Cardiac muscle cell (in vitro differentiated cells and primary cell): ENCODE measurements at regions not wholly inside any gene's neighbourhood (a gene's known extent, or its start where the extent isn't known, plus 50 kb on each side); places are given as distances from the start of the nearest gene placed in this dataset.

Experiments
- DNase-seq, 2 donors: peaks; one replicate each; pipeline versions ENCODE4 v3.0.0 to v3.0.0-alpha.2; 2010 to 2017; ENCODE audit warnings: low read depth in 1 of 2, low spot score in 1 of 2
- H3K27ac ChIP-seq: fragments of 200-600 bp; sonication (generic); 2 replicates; pipeline ENCODE4 v1.5.1; 2016
- H3K27me3 ChIP-seq: fragments of 200-600 bp; sonication (generic); 2 replicates; pipeline ENCODE4 v1.6.0; 2016; ENCODE audit warnings: control low read depth
- H3K36me3 ChIP-seq: fragments of 200-600 bp; sonication (generic); 2 replicates; pipeline ENCODE4 v1.5.1; 2016; ENCODE audit warnings: control low read depth
- H3K4me1 ChIP-seq: fragments of 200-600 bp; sonication (generic); 2 replicates; pipeline ENCODE4 v1.8.1; 2017; ENCODE audit warnings: low read depth, mild to moderate bottlenecking, mixed run types
- H3K4me3 ChIP-seq: fragments of 200-600 bp; sonication (generic); 2 replicates; pipeline ENCODE4 v1.5.1; 2016; ENCODE audit warnings: mild to moderate bottlenecking
- H3K9me3 ChIP-seq: fragments of 200-600 bp; sonication (generic); 2 replicates; pipeline ENCODE4 v1.5.1; 2017; ENCODE audit warnings: low read depth, mild to moderate bottlenecking, control low read depth
- TF ChIP-seq, protein P1 (sequence below): IDR thresholded peaks from 2 replicates; pipeline ENCODE4 v1.5.1; 2012; ENCODE audit warnings: low read depth, mild to moderate bottlenecking, low read length

DNA sequence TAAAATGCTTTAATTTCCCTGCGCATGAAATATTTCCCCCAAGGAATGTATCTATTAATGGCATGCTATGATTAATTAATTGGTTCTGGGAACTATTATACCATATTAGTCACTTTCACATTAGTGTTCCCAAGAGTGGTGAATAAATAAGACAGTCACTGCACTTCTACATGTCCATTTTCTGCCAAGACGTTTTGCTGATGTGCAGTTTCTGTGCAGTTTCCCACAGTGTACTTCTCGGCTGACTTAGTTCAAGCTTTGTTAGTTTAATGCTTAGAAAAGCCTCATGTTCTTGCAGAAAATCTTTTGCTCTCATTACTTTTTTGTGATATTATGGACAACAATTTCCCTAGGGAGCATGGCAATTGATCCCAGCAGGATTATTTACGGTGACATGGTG is 1014.5 kb downstream of the BRINP3 start:
- TF ChIP-seq, protein P1, sequence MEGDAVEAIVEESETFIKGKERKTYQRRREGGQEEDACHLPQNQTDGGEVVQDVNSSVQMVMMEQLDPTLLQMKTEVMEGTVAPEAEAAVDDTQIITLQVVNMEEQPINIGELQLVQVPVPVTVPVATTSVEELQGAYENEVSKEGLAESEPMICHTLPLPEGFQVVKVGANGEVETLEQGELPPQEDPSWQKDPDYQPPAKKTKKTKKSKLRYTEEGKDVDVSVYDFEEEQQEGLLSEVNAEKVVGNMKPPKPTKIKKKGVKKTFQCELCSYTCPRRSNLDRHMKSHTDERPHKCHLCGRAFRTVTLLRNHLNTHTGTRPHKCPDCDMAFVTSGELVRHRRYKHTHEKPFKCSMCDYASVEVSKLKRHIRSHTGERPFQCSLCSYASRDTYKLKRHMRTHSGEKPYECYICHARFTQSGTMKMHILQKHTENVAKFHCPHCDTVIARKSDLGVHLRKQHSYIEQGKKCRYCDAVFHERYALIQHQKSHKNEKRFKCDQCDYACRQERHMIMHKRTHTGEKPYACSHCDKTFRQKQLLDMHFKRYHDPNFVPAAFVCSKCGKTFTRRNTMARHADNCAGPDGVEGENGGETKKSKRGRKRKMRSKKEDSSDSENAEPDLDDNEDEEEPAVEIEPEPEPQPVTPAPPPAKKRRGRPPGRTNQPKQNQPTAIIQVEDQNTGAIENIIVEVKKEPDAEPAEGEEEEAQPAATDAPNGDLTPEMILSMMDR: no peak
- DNase-seq: peak in 1 of 2 donors; percentile 0
- Histone ChIP-seq H3K27ac (no peak overlapping the region), H3K9me3 (no peaks in the 10 kb centered on the region), H3K4me1 (no peaks in the 10 kb centered on the region), H3K36me3 (no peaks in the 10 kb centered on the region), H3K4me3 (no peak overlapping the region), H3K27me3 (no peaks in the 10 kb centered on the region)

DNA sequence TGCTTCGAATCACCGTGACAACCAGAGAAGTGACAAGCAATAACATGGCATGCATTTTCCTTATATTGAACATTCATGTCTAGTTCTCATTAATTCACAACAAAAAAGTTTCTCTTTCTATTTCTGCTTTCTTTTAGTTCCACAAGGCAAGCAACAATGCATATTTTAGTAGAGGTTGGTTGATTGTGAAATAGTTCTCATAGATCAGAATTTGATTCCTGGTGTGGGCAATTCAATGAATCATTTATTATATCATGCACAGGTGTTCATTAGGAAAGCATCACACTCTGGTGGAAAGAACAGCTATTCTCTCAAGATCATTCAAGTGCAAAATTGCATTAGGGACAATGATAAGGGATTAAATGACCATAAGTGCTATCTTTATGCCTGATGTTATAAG is 980.9 kb downstream of the BRINP3 start:
- H3K27me3 ChIP-seq: no peaks in the 10 kb centered on the region
- TF ChIP-seq, protein P1: no peak

DNA sequence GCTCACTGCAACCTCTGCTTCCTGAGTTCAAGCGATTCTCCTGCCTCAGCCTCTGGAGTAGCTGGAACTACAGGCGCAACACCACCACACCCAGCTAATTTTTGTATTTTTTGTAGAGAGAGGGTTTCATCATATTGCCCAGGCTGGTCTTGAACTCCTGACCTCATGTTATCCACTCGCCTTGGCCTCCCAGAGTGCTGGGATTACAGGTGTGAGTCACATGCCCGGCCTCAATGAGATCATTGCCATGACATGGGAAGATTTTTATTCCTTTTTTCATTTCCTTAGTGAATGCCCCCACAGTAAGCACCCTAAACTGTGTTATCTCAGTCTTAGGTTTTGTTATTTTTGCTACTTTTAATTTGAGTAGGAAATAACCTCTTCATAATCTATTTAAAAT is 977.9 kb downstream of the BRINP3 start:
- Histone ChIP-seq H3K4me3 (no peak overlapping the region), H3K36me3 (no peaks in the 10 kb centered on the region), H3K27ac (no peak overlapping the region), H3K27me3 (no peaks in the 10 kb centered on the region), H3K4me1 (no peaks in the 10 kb centered on the region), H3K9me3 (no peaks in the 10 kb centered on the region)
- no peak for DNase-seq
- TF ChIP-seq, protein P1: no peak

More for the DNA sequence above, 980.9 kb downstream of the BRINP3 start:
- no peaks in the 10 kb centered on the region for H3K36me3 ChIP-seq
- no peak overlapping the region for H3K27ac ChIP-seq
- no peaks in the 10 kb centered on the region for H3K9me3 ChIP-seq
- DNase-seq: no peak
- no peaks in the 10 kb centered on the region for H3K4me1 ChIP-seq
- no peak overlapping the region for H3K4me3 ChIP-seq

DNA sequence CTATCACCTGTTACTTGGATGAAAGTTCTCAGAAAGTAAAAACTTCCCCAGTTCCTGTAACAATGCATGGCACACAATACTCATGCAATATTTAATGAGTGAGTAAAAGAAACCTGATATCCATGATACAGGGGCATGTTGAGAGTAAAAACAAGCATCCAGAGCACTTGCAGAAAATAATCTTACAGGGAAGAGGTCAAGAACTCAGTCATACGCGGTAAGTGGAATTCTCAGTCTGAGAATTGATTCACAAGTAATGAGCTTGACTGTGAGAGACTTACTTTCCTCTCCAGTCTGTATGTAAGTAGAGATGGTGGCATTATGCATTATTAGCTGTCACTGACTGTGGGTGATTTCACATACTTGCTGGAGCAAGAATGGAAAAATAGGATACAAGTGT is 976.9 kb downstream of the BRINP3 start:
- no peaks in the 10 kb centered on the region for H3K4me1 ChIP-seq
- H3K27me3 ChIP-seq: no peaks in the 10 kb centered on the region
- no peak overlapping the region for H3K4me3 ChIP-seq
- no peaks in the 10 kb centered on the region for H3K9me3 ChIP-seq
- TF ChIP-seq, protein P1: no peak
- peak in 1 of 2 donors; percentile 1 for DNase-seq
- H3K36me3 ChIP-seq: no peaks in the 10 kb centered on the region
- no peak overlapping the region for H3K27ac ChIP-seq

DNA sequence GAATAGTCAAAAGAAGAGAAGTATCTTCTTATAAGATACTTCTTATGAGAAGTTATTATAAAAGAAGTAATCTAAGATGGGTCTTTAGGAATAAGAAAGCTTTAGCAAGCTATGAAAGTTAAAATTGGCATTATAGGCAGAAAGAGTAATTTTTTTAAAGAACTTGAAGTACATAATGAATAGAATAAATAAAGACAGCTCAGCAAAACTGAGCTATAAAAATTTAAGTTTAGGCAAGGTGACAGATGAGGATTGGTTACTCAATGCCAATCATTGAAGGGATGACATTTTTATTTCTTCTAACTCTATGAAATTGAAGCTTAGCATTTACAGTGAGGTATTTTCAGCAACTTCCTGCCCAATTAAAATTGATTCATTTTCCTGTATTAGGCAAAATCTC is 966.8 kb downstream of the BRINP3 start:
- TF ChIP-seq, protein P1: no peak
- H3K9me3 ChIP-seq: no peaks in the 10 kb centered on the region

DNA sequence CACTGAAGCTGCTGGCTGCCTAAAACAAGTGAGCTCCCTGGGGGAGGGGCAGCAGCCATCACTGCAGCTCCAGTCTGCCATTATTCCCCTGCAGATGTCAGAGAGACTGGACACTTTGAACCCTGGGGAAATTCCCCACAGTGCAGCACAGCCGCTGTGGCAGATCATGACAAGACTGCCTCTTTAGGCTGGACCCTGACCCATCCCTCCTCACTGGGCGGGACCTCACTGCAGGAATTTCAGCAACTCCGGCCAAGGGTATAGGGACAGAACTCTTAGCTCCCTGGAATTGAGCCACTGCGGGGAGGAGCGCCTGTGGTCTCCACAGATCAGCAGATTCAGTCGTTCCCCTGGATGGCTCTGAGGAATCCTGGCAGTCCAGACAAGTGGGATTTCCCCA is 964.6 kb downstream of the BRINP3 start:
- no peaks in the 10 kb centered on the region for H3K9me3 ChIP-seq
- H3K4me3 ChIP-seq: no peak overlapping the region
- no peak for DNase-seq
- H3K36me3 ChIP-seq: no peaks in the 10 kb centered on the region
- no peaks in the 10 kb centered on the region for H3K27me3 ChIP-seq
- no peak overlapping the region for H3K27ac ChIP-seq
- no peaks in the 10 kb centered on the region for H3K4me1 ChIP-seq
- TF ChIP-seq, protein P1: no peak

More for the DNA sequence above, 966.8 kb downstream of the BRINP3 start:
- H3K4me3 ChIP-seq: no peak overlapping the region
- H3K27ac ChIP-seq: no peak overlapping the region
- H3K27me3 ChIP-seq: no peaks in the 10 kb centered on the region
- no peaks in the 10 kb centered on the region for H3K4me1 ChIP-seq
- no peak for DNase-seq
- H3K36me3 ChIP-seq: no peaks in the 10 kb centered on the region
